ENCODE measurements at regions not wholly inside any gene's neighbourhood (a gene's known extent, or its start where the extent isn't known, plus 50 kb on each side); places are given as distances from the start of the nearest gene placed in this dataset.

DNA sequence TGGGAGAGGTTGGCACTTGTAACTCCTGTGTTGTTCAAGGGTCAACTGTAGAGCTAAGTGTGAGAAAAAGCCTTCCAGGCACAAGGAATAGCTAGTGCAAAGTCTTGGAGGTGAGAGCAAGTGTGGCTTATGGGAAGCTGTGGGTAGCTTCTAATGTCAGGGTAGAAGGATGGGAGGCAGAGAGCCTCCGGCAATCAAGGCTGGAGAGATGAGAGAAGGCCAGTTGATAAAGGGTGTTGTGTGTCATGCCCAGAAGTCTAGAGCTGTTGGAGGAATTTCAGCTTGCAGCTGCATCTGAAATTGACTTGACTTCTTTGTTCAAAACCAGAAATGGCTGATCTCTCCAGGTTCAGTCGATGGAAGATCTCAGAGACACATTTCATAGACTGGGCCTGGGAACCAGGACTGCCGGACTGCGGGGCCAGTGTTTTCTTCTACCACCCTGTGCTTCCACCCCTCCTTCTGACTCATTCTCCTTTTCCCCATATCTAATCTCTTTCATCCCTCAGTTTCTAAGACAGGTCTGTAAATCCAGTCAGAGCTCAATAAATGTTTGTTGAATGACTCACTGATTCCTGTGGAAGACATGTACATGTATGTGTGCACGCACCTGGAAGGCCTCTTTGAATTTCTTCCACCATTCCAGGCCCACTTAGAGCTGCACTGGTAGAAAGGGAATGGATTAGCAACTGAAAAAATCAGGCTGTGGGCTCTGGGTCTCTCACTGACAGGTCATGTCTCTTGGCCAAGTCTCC lies 67.8 kb upstream of the KLF4 start:
- TF ChIP-seq, protein P1, sequence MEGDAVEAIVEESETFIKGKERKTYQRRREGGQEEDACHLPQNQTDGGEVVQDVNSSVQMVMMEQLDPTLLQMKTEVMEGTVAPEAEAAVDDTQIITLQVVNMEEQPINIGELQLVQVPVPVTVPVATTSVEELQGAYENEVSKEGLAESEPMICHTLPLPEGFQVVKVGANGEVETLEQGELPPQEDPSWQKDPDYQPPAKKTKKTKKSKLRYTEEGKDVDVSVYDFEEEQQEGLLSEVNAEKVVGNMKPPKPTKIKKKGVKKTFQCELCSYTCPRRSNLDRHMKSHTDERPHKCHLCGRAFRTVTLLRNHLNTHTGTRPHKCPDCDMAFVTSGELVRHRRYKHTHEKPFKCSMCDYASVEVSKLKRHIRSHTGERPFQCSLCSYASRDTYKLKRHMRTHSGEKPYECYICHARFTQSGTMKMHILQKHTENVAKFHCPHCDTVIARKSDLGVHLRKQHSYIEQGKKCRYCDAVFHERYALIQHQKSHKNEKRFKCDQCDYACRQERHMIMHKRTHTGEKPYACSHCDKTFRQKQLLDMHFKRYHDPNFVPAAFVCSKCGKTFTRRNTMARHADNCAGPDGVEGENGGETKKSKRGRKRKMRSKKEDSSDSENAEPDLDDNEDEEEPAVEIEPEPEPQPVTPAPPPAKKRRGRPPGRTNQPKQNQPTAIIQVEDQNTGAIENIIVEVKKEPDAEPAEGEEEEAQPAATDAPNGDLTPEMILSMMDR (IDR thresholded peaks at IDR 0.05) = no peak

- TF ChIP-seq, protein P1 (IDR thresholded peaks at IDR 0.05) = no peak
Observed at GRCh38 chr9:107554636-107555035, 65.1 kb upstream of the KLF4 start.

GRCh38 chr9:107548298-107549142 lies 59.0 kb upstream of the KLF4 start:
- TF ChIP-seq, protein P1 (IDR thresholded peaks at IDR 0.05) = no peak

DNA sequence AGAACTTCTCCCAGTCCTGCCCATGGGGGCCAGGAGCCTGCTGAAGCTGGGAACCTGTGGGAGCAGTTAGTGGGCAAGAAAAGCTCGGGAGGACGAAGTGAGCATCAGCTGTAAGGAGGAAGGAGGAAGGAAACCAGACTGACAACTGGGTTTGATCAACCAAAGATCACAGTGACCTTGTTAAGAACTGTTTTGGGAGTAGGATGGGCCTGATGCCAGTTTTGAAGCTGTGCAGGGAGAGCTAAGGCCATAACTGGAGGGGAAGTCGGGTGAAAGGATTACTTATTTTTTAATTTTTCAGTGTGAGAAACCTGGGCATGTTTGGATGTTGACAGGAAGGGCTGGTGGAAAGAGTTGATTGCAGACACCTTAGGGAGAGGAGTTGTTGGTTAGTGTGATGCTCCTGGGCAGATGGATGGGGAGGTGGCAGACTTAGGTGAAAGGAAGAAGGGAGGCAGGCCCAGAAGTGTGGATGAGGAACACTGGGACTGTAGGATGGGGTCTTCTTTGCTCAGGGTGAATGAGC lies 58.3 kb upstream of the KLF4 start:
- TF ChIP-seq, protein P1 (IDR thresholded peaks at IDR 0.05) = no peak

GRCh38 chr9:107547303-107547702 lies 57.7 kb upstream of the KLF4 start:
- TF ChIP-seq, protein P1 (IDR thresholded peaks at IDR 0.05) = no peak

DNA sequence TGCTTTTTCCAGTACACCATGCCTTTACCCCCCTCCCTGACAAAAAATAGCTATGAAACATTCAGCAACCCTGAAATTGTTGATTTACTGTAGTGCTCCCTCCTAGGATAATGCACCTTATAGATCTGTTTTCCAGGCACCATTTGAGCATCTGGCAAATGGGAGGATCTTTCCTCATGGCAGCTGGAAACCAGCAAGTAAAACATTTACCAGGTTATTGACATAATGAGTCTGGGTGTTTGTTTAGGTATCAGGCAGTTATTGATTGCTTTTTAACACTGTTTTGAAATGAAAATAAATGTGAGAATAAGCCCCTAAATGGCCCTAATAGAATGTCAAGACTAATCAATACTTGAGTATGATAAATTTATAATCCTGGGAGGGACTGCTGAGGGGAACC lies 57.3 kb upstream of the KLF4 start:
- TF ChIP-seq, protein P1 (IDR thresholded peaks at IDR 0.05) = no peak

DNA sequence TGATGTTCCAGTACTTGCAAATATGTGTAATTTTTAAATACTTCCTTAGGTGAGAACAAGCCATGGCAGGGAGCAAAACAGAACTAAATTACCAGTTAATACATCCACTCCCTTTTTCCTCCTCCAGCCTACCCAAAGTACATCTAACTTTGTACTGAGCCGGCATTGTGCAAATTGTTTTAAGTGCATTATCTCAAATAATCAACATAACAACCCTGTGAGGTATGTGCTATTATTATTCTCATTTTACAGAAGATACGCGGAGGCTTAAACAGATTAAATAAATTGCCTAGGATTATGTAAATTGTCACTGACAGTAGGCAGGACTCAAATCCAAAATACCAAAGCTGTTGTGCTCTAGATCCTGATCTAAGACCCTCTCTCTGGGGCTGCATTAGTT lies 55.5 kb upstream of the KLF4 start:
- TF ChIP-seq, protein P1 (IDR thresholded peaks at IDR 0.05) = no peak

Data from LNCAP (cell line).